ENCODE measurements at regions not wholly inside any gene's neighbourhood (a gene's known extent, or its start where the extent isn't known, plus 50 kb on each side); places are given as distances from the start of the nearest gene placed in this dataset.

DNA sequence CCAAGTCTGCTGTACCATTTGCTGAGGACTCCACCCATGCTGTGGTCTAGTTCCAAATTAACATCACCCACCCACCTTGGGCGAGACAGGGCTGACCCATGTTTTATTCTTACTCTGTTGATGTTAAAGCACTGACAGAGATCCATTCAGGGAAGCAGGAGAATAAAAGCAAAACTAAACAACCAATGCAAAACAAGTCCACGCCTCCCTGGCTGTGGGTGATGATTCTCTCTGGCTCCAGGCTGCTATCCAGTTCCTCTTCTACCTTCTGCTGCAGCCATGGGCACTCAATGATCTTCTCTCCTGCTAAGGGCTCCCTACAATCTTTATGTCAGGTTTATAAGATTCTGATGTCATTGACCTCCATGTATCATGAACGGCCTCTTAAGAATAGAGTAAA is 786.6 kb upstream of the ID2 start (continued):
- TF ChIP-seq, protein P1, sequence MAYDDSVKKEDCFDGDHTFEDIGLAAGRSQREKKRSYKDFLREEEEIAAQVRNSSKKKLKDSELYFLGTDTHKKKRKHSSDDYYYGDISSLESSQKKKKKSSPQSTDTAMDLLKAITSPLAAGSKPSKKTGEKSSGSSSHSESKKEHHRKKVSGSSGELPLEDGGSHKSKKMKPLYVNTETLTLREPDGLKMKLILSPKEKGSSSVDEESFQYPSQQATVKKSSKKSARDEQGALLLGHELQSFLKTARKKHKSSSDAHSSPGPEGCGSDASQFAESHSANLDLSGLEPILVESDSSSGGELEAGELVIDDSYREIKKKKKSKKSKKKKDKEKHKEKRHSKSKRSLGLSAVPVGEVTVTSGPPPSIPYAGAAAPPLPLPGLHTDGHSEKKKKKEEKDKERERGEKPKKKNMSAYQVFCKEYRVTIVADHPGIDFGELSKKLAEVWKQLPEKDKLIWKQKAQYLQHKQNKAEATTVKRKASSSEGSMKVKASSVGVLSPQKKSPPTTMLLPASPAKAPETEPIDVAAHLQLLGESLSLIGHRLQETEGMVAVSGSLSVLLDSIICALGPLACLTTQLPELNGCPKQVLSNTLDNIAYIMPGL (CRISPR knock-in tag; IDR thresholded peaks at IDR 0.05; ENCODE audit: borderline replicate concordance) = no peak
- TF ChIP-seq GATA3 (IDR thresholded peaks at IDR 0.05; ENCODE audit: borderline replicate concordance) = no peak

DNA sequence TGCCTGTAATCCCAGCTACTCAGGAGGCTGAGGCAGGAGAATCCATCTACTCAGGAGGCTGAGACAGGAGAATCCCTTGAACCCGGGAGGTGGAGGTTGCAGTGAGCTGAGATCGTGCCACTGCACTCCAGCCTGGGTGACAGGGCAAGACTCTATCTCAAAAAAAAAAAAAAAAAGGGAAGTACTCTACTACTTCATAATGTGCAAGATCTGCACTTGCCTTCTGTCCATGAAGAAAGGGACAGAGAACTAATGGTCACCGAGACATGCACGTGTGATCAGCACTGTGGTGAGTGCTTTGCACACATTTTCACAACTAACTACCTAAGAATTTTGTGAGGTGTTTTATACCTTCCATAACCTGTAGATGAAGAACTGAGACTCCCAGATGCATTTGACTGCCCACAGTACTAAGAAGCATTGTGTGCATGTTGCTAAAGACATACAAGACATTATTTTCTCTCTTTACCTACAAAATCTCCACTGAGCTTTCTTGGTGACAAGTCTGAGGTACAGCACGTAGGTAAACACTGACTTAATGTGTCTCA is 784.8 kb upstream of the ID2 start:
- POLR2A ChIA-PET = no interaction called here
- 31% methylated on average over 5 of the region's 5 CpGs for WGBS (ENCODE audit: missing lambda C conversion rate)
- H3K4me2 ChIP-seq = no peak overlapping the region

DNA sequence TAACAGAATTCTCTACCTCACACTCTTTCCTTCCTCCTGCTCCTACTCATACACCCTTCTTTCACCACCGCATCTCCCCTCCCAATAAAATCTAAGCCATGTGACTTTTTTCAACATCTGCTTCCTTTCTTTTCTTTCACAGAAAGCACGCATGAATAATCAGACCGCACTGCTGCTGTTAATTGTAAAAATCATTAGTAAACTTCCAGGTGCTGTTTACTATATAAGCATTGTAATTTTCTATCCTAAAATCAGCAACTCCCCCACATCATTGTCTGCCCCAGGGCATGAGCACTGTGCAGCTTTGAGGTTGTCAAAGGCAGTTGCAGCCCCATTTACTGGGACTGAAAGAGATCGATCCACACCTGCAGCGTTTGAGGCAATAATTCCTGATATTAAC is 782.6 kb upstream of the ID2 start:
- no peak overlapping the region for H3K4me2 ChIP-seq
- no peaks in the 10 kb centered on the region for H3K9me3 ChIP-seq
- ATAC-seq (no peak), FAIRE-seq (no peak), DNase-seq (ENCODE audit: low read depth in 1 of 2, low spot score in 1 of 2) (no peak)
- H3K27ac ChIP-seq = no peak overlapping the region
- POLR2A ChIA-PET = no interaction called here
- H3K4me3 ChIP-seq = no peak overlapping the region
- WGBS (ENCODE audit: missing lambda C conversion rate) = 86% methylated on average over 5 of the region's 5 CpGs
- CTCF ChIA-PET = no interaction called here
- no peaks in the 10 kb centered on the region for H3K4me1 ChIP-seq
- TF ChIP-seq, protein P2, sequence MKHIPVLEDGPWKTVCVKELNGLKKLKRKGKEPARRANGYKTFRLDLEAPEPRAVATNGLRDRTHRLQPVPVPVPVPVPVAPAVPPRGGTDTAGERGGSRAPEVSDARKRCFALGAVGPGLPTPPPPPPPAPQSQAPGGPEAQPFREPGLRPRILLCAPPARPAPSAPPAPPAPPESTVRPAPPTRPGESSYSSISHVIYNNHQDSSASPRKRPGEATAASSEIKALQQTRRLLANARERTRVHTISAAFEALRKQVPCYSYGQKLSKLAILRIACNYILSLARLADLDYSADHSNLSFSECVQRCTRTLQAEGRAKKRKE (CRISPR knock-in tag; IDR thresholded peaks at IDR 0.05; ENCODE audit: low read depth) = no peak
- TF ChIP-seq EP300 (IDR thresholded peaks at IDR 0.05) (no peak), MYC (IDR thresholded peaks at IDR 0.05; ENCODE audit: borderline replicate concordance, low read length) (no peak), TP53 (CRISPR knock-in tag; IDR thresholded peaks at IDR 0.05) (no peak), NFE2L2 (conservative IDR thresholded peaks at IDR 0.05; ENCODE audit: low read length) (no peak), ZSCAN20 (CRISPR knock-in tag; IDR thresholded peaks at IDR 0.05) (no peak), FOXS1 (CRISPR knock-in tag; IDR thresholded peaks at IDR 0.05) (no peak), HDAC2 (IDR thresholded peaks at IDR 0.05) (no peak)
- TF ChIP-seq, protein P3, sequence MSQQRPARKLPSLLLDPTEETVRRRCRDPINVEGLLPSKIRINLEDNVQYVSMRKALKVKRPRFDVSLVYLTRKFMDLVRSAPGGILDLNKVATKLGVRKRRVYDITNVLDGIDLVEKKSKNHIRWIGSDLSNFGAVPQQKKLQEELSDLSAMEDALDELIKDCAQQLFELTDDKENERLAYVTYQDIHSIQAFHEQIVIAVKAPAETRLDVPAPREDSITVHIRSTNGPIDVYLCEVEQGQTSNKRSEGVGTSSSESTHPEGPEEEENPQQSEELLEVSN (IDR thresholded peaks at IDR 0.05; ENCODE audit: borderline replicate concordance, low read depth) = no peak
- TF ChIP-seq, protein P4, sequence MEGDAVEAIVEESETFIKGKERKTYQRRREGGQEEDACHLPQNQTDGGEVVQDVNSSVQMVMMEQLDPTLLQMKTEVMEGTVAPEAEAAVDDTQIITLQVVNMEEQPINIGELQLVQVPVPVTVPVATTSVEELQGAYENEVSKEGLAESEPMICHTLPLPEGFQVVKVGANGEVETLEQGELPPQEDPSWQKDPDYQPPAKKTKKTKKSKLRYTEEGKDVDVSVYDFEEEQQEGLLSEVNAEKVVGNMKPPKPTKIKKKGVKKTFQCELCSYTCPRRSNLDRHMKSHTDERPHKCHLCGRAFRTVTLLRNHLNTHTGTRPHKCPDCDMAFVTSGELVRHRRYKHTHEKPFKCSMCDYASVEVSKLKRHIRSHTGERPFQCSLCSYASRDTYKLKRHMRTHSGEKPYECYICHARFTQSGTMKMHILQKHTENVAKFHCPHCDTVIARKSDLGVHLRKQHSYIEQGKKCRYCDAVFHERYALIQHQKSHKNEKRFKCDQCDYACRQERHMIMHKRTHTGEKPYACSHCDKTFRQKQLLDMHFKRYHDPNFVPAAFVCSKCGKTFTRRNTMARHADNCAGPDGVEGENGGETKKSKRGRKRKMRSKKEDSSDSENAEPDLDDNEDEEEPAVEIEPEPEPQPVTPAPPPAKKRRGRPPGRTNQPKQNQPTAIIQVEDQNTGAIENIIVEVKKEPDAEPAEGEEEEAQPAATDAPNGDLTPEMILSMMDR (IDR thresholded peaks at IDR 0.05) = no peak

More for the DNA sequence above, 784.8 kb upstream of the ID2 start:
- H3K4me1 ChIP-seq = no peaks in the 10 kb centered on the region
- FAIRE-seq = no peak
- H3K9me3 ChIP-seq = no peaks in the 10 kb centered on the region
- TF ChIP-seq, protein P5, sequence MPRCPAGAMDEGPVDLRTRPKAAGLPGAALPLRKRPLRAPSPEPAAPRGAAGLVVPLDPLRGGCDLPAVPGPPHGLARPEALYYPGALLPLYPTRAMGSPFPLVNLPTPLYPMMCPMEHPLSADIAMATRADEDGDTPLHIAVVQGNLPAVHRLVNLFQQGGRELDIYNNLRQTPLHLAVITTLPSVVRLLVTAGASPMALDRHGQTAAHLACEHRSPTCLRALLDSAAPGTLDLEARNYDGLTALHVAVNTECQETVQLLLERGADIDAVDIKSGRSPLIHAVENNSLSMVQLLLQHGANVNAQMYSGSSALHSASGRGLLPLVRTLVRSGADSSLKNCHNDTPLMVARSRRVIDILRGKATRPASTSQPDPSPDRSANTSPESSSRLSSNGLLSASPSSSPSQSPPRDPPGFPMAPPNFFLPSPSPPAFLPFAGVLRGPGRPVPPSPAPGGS (IDR thresholded peaks at IDR 0.05) = no peak
- TF ChIP-seq CEBPB (IDR thresholded peaks at IDR 0.05) (no peak), FOXS1 (CRISPR knock-in tag; IDR thresholded peaks at IDR 0.05) (no peak), KDM1A (IDR thresholded peaks at IDR 0.05; ENCODE audit: low read depth) (no peak), EHMT2 (IDR thresholded peaks at IDR 0.05; ENCODE audit: low read depth) (no peak), ZC3H11A (IDR thresholded peaks at IDR 0.05) (no peak), HEYL (CRISPR knock-in tag; IDR thresholded peaks at IDR 0.05) (no peak), KDM5A (IDR thresholded peaks at IDR 0.05) (no peak), ESRRA (IDR thresholded peaks at IDR 0.05; ENCODE audit: borderline replicate concordance, low read length) (no peak), JUN (IDR thresholded peaks at IDR 0.05) (no peak), HOXA7 (CRISPR knock-in tag; IDR thresholded peaks at IDR 0.05) (no peak), RNF2 (IDR thresholded peaks at IDR 0.05; ENCODE audit: borderline replicate concordance, low read depth) (no peak), SREBF2 (IDR thresholded peaks at IDR 0.05) (no peak), HDAC2 (IDR thresholded peaks at IDR 0.05) (no peak)
- TF ChIP-seq, protein P2 (CRISPR knock-in tag; IDR thresholded peaks at IDR 0.05; ENCODE audit: low read depth) = no peak
- TF ChIP-seq, protein P3 (IDR thresholded peaks at IDR 0.05; ENCODE audit: borderline replicate concordance, low read depth) = no peak
- TF ChIP-seq, protein P4 (IDR thresholded peaks at IDR 0.05) = no peak
- TF ChIP-seq, protein P6, sequence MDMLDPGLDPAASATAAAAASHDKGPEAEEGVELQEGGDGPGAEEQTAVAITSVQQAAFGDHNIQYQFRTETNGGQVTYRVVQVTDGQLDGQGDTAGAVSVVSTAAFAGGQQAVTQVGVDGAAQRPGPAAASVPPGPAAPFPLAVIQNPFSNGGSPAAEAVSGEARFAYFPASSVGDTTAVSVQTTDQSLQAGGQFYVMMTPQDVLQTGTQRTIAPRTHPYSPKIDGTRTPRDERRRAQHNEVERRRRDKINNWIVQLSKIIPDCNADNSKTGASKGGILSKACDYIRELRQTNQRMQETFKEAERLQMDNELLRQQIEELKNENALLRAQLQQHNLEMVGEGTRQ (IDR thresholded peaks at IDR 0.05) = no peak
- no peak for DNase-seq (ENCODE audit: low read depth in 1 of 2, low spot score in 1 of 2)
- CTCF ChIA-PET = interaction anchor here (0.6 kb wide), 1 partner anchor 1102 kb away, joined by 3 read pairs; no protein-coding TSS in a partner anchor
- ATAC-seq = no peak
- no peak overlapping the region for H3K27ac ChIP-seq
- no peak overlapping the region for H3K4me3 ChIP-seq
